Gastroesophageal sphincter (tissue), 4 donors: ENCODE measurements at regions not wholly inside any gene's neighbourhood (a gene's known extent, or its start where the extent isn't known, plus 50 kb on each side); places are given as distances from the start of the nearest gene placed in this dataset.

Experiments
- ATAC-seq: fragments of 150-250 bp; one replicate; pipeline ENCODE4 v1.9.1; 2016; ENCODE audit warnings: mild to moderate bottlenecking, moderate library complexity
- H3K27ac ChIP-seq, 4 donors: fragments of 200-600 bp; sonication (generic) in 3 of 4; 1 replicate in 3 of 4; 2 replicates in 1 of 4; pipeline ENCODE4 v1.5.1; 2016 to 2019
- H3K27me3 ChIP-seq: fragments of 200-600 bp; sonication (generic); one replicate; pipeline ENCODE4 v1.5.1; 2019
- H3K36me3 ChIP-seq, 2 donors: fragments of 200-600 bp; sonication (generic); one replicate each; pipeline ENCODE4 v1.5.1; 2019; ENCODE audit warnings: control low read depth in 1 of 2
- H3K4me1 ChIP-seq, 3 donors: fragments of 200-600 bp; sonication (generic); 1 replicate in 2 of 3; 2 replicates in 1 of 3; pipeline ENCODE4 v1.5.1; 2016 to 2019; ENCODE audit warnings: control low read depth in 2 of 3
- H3K4me3 ChIP-seq, 2 donors: fragments of 200-600 bp; sonication (generic); one replicate each; pipeline ENCODE4 v1.5.1; 2019; ENCODE audit warnings: mild to moderate bottlenecking in 1 of 2, moderate library complexity in 1 of 2
- H3K9me3 ChIP-seq, 3 donors: fragments of 200-600 bp; sonication (generic); one replicate each; pipeline ENCODE4 v1.5.1; 2017 to 2019; ENCODE audit warnings: control low read depth in 2 of 3
- EP300 ChIP-seq: sonication (generic); formaldehyde crosslinking; IDR thresholded peaks from one replicate; pipeline ENCODE4 v1.6.1; 2017; ENCODE audit warnings: antibody characterized with exemption, mild to moderate bottlenecking
- POLR2A ChIP-seq, 2 donors: fragments of 450-650 bp; IDR thresholded peaks; one replicate each; pipeline ENCODE4 v1.6.1; 2017; ENCODE audit warnings: antibody characterized with exemption in 2 of 2, mild to moderate bottlenecking in 2 of 2, moderate library complexity in 1 of 2
- POLR2AphosphoS5 ChIP-seq: sonication (generic); formaldehyde crosslinking; IDR thresholded peaks from one replicate; pipeline ENCODE4 v1.6.1; 2017; ENCODE audit warnings: antibody characterized with exemption
- WGBS, 2 donors: methylation state at CpG; one replicate each; pipeline ENCODE4 v1.1.5; 2018; ENCODE audit warnings: low coverage in 1 of 2; 5-methylcytosine and 5-hydroxymethylcytosine counted together
- TF ChIP-seq, protein P1 (sequence below), 4 experiments: fragments of 200-600 bp in 2 of 4; fragments of 450-650 bp in 2 of 4; sonication (generic) in 1 of 4; IDR thresholded peaks; one replicate each; pipeline ENCODE4 v1.5.1; 2017 to 2019; ENCODE audit warnings: antibody characterized with exemption in 4 of 4, mild to moderate bottlenecking in 2 of 4, moderate library complexity in 2 of 4

DNA sequence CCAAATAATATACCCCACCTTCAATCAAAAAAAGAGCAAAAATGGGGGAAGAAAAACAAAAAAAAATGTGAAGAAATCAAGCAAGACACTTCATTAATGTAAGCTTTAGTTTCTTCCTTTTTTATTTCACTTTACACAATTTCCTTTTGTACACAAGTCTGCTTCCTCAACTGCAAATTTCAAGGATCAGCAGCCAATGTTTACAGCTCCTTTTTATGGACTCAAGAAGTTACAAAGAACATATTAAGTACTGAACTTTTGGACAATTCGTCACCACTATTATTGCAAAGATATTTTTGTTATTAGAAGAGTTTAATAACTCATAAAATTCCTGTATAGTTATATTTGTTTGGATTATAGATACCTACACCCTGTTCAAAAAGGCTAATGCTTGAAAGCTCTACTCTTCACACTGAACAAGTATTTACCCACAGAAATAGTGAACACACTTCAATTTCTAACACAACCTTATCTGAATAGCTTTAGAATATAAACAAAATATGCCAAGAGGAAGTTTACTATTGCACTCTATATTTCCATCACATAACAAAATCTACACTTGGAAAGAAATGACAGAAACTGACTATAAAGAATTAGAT lies 658.7 kb upstream of the CNTNAP5 start:
- Histone ChIP-seq H3K9me3 (no peaks in the 10 kb centered on the region), H3K4me3 (no peak overlapping the region), H3K36me3 (no peaks in the 10 kb centered on the region), H3K27ac (no peak overlapping the region), H3K4me1 (no peaks in the 10 kb centered on the region), H3K27me3 (no peaks in the 10 kb centered on the region)
- 0% methylated on average over 1 of the region's 1 CpG for whole genome bisulfite sequencing, 2 donors
- no peak for TF ChIP-seq EP300
- TF ChIP-seq, protein P1, sequence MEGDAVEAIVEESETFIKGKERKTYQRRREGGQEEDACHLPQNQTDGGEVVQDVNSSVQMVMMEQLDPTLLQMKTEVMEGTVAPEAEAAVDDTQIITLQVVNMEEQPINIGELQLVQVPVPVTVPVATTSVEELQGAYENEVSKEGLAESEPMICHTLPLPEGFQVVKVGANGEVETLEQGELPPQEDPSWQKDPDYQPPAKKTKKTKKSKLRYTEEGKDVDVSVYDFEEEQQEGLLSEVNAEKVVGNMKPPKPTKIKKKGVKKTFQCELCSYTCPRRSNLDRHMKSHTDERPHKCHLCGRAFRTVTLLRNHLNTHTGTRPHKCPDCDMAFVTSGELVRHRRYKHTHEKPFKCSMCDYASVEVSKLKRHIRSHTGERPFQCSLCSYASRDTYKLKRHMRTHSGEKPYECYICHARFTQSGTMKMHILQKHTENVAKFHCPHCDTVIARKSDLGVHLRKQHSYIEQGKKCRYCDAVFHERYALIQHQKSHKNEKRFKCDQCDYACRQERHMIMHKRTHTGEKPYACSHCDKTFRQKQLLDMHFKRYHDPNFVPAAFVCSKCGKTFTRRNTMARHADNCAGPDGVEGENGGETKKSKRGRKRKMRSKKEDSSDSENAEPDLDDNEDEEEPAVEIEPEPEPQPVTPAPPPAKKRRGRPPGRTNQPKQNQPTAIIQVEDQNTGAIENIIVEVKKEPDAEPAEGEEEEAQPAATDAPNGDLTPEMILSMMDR (IDR thresholded peaks at IDR 0.05): no peak
- TF ChIP-seq POLR2AphosphoS5: no peak
- no peak for ATAC-seq

DNA sequence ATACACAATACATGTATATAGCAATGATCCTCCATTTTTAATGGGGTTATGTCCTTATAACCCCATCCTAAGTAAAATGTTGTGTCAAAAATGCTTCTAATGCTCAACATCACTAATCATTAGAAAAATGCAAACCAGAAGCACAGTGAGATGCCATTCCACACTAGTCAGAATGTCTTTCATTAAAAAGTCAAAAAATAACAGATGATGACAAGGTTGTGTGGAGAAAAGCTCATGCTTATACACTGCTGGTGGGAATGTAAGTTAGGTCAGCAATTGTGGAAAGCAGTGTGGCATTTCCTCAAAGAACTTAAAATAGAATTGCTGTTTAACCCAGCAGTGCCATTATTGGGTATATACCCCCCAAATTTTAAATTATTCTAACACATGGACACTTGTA lies 654.9 kb upstream of the CNTNAP5 start:
- no peak for ATAC-seq
- H3K27me3 ChIP-seq: no peaks in the 10 kb centered on the region
- no peaks in the 10 kb centered on the region for H3K4me1 ChIP-seq
- no peak overlapping the region for H3K27ac ChIP-seq
- H3K9me3 ChIP-seq: no peaks in the 10 kb centered on the region
- no peak for TF ChIP-seq POLR2A (IDR thresholded peaks at IDR 0.05)
- TF ChIP-seq EP300: no peak
- TF ChIP-seq, protein P1 (IDR thresholded peaks at IDR 0.05): no peak
- H3K36me3 ChIP-seq: no peaks in the 10 kb centered on the region
- H3K4me3 ChIP-seq: no peak overlapping the region

DNA sequence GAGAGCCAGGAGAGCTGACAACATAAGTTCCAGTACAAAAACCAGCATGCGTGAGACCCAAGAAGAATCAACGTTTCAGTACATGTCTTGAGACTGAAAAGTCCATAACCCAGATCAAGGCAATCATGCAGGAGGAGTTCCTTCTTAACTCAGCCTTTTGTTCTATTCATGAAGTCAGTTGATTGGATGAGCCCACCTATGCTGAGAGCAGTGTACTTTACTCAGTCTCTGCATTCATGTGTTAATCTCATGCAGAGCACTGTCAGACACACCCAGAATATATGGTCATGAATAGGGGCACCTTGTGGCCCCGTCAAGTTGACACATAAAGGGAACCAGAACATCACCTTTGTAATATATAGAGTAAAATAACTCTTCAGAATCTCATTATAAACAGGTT lies 653.6 kb upstream of the CNTNAP5 start:
- H3K36me3 ChIP-seq: no peaks in the 10 kb centered on the region
- TF ChIP-seq POLR2AphosphoS5: no peak
- no peak for TF ChIP-seq POLR2A (IDR thresholded peaks at IDR 0.05)
- no peak overlapping the region for H3K4me3 ChIP-seq
- peaks cover 0 to 5% (median 0%) of the 10 kb centered on the region in 3 donors for H3K9me3 ChIP-seq
- ATAC-seq: no peak
- 83 to 94% methylated on average over 3 of the region's 3 CpGs for WGBS, 2 donors
- no peak overlapping the region for H3K27ac ChIP-seq
- no peaks in the 10 kb centered on the region for H3K4me1 ChIP-seq
- H3K27me3 ChIP-seq: no peaks in the 10 kb centered on the region

DNA sequence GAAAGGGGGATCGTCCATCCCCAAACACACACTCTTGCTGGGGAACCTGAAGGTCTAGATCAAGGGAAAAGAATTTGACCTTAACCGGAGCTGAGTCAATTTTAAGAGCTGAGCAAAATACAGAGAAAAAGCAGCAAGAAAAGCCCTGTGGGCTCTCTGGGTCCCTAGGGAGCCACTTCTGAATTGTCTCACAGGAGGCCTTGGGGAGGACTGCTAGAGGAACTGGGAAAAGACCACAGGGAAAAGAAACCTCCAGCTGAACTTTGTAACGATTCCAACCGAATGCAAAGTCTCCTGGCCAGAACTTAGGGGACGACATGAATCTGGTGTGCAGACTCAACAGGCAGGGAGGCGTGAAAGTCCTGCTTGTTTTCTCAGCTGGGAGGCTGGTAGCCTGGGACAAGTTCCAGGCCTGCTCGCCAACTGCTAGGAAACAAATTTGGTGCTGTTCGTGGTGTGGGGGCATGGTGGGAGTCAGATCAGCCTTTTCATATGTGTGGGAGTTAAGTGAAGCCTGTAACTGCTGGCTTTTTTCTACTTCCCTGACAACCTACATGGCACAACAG lies 644.6 kb upstream of the CNTNAP5 start:
- H3K27ac ChIP-seq: no peak overlapping the region
- 59 to 62% methylated on average over 4 to 5 of the region's 8 CpGs for WGBS, 2 donors
- no peak for ATAC-seq
- H3K36me3 ChIP-seq: no peaks in the 10 kb centered on the region
- H3K9me3 ChIP-seq: peaks cover 0 to 13% (median 0%) of the 10 kb centered on the region in 3 donors
- no peaks in the 10 kb centered on the region for H3K4me1 ChIP-seq
- no peaks in the 10 kb centered on the region for H3K27me3 ChIP-seq
- no peak overlapping the region for H3K4me3 ChIP-seq
- TF ChIP-seq POLR2A (IDR thresholded peaks at IDR 0.05) (no peak), POLR2AphosphoS5 (no peak), EP300 (no peak)
- TF ChIP-seq, protein P1 (IDR thresholded peaks at IDR 0.05): no peak

DNA sequence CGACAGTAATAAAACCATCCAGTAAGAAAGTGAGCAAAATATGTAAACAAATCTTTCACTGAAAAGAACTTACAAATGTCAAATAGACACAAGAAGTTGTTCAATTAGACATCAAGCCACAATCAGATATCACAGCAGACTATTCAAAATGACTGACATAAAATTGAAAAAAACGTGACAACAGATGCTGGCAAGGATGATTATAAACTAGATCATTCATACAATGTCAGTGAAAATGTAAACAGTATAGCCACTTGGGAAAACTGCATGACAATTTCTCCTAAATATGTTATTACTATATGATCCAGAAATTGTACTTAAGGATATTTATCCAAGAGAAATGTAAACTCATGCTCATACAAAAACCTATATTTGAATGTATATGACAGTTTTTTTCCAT lies 609.4 kb upstream of the CNTNAP5 start:
- TF ChIP-seq, protein P1 (IDR thresholded peaks at IDR 0.05): no peak
- no peak for TF ChIP-seq POLR2AphosphoS5
- no peak for TF ChIP-seq POLR2A (IDR thresholded peaks at IDR 0.05)
- TF ChIP-seq EP300: no peak
- Histone ChIP-seq H3K27me3 (no peaks in the 10 kb centered on the region), H3K4me3 (no peak overlapping the region), H3K36me3 (no peaks in the 10 kb centered on the region), H3K9me3 (no peaks in the 10 kb centered on the region), H3K27ac (no peak overlapping the region), H3K4me1 (no peaks in the 10 kb centered on the region)
- WGBS, 2 donors: 39 to 44% methylated on average over 2 of the region's 2 CpGs
- ATAC-seq: no peak
